HEK293T (cell line): ENCODE measurements at regions not wholly inside any gene's neighbourhood (a gene's known extent, or its start where the extent isn't known, plus 50 kb on each side); places are given as distances from the start of the nearest gene placed in this dataset.
A peak's percentile ranks its signal among the peaks of the same experiment; 100 is the strongest.

Experiments used
- CTCF ChIA-PET: fragments of 350-600 bp; formaldehyde crosslinking; extraction: SDS; loops from one replicate; lab custom pipeline; 2021; ENCODE audit warnings: antibody characterized with exemption, inconsistent platforms; lab: Yijun Ruan, JAX
- POLR2A ChIA-PET: fragments of 350-600 bp; formaldehyde crosslinking; extraction: SDS; loops from one replicate; lab custom pipeline; 2020; ENCODE audit warnings: antibody characterized with exemption, inconsistent platforms; lab: Yijun Ruan, JAX
- DNase-seq: peaks from one replicate; pipeline ENCODE4 v3.0.0; 2012; ENCODE audit warnings: mixed read lengths; ENCODE audit errors: extremely low spot score
- ARNT ChIP-seq: fragments of 450-650 bp; IDR thresholded peaks from 2 replicates; pipeline ENCODE4 v1.6.1; 2017; ENCODE audit warnings: mild to moderate bottlenecking
- BHLHE40 ChIP-seq: fragments of 450-650 bp; IDR thresholded peaks from 2 replicates; pipeline ENCODE4 v1.6.1; 2016; ENCODE audit warnings: mild to moderate bottlenecking, moderate library complexity, borderline replicate concordance
- CTBP1 ChIP-seq: fragments of 450-650 bp; IDR thresholded peaks from 2 replicates; pipeline ENCODE4 v1.6.1; 2016; ENCODE audit warnings: borderline replicate concordance
- ELF4 ChIP-seq: fragments of 450-650 bp; IDR thresholded peaks from 2 replicates; pipeline ENCODE4 v1.6.1; 2017; ENCODE audit warnings: antibody characterized with exemption
- FOXA1 ChIP-seq: fragments of 450-650 bp; IDR thresholded peaks from 2 replicates; pipeline ENCODE4 v1.6.1; 2016; ENCODE audit warnings: mild to moderate bottlenecking
- FOXK2 ChIP-seq: fragments of 450-650 bp; IDR thresholded peaks from 2 replicates; pipeline ENCODE4 v1.6.1; 2016; ENCODE audit warnings: mild to moderate bottlenecking
- FOXM1 ChIP-seq: fragments of 450-650 bp; IDR thresholded peaks from 2 replicates; pipeline ENCODE4 v1.6.1; 2017; ENCODE audit warnings: mild to moderate bottlenecking, borderline replicate concordance
- HDGF ChIP-seq: fragments of 450-650 bp; IDR thresholded peaks from 2 replicates; pipeline ENCODE4 v1.6.1; 2017; ENCODE audit warnings: antibody characterized with exemption, borderline replicate concordance
- L3MBTL2 ChIP-seq: fragments of 450-650 bp; conservative IDR thresholded peaks from 2 replicates; pipeline ENCODE4 v1.6.1; 2016; ENCODE audit warnings: mild to moderate bottlenecking
- LEF1 ChIP-seq: fragments of 450-650 bp; IDR thresholded peaks from 2 replicates; pipeline ENCODE4 v1.6.1; 2017; ENCODE audit warnings: mild to moderate bottlenecking, borderline replicate concordance
- NFRKB ChIP-seq: fragments of 450-650 bp; IDR thresholded peaks from 2 replicates; pipeline ENCODE4 v1.6.1; 2016; ENCODE audit warnings: mild to moderate bottlenecking, moderate library complexity
- SP1 ChIP-seq: fragments of 450-650 bp; IDR thresholded peaks from 2 replicates; pipeline ENCODE4 v1.6.1; 2017
- SUZ12 ChIP-seq: fragments of 450-650 bp; IDR thresholded peaks from 2 replicates; pipeline ENCODE4 v1.6.1; 2016; ENCODE audit warnings: mild to moderate bottlenecking
- TARDBP ChIP-seq: fragments of 450-650 bp; IDR thresholded peaks from 2 replicates; pipeline ENCODE4 v1.6.1; 2016
- ZNF384 ChIP-seq: fragments of 450-650 bp; IDR thresholded peaks from 2 replicates; pipeline ENCODE4 v1.6.1; 2016
- TF ChIP-seq, protein P1 (sequence below): fragments of 450-650 bp; IDR thresholded peaks from 2 replicates; pipeline ENCODE4 v1.6.1; 2016

GRCh38 chr3:36095238-36095637 is 285.1 kb upstream of the STAC start:
- ChIA-PET POLR2A (no interaction called here), CTCF (interaction anchor here (0.7 kb wide), 1 partner anchor 409 kb away, joined by 3 read pairs; no protein-coding TSS in a partner anchor)
- no peak for TF ChIP-seq ELF4
- no peak for TF ChIP-seq SP1
- TF ChIP-seq SUZ12: no peak
- TF ChIP-seq, protein P1, sequence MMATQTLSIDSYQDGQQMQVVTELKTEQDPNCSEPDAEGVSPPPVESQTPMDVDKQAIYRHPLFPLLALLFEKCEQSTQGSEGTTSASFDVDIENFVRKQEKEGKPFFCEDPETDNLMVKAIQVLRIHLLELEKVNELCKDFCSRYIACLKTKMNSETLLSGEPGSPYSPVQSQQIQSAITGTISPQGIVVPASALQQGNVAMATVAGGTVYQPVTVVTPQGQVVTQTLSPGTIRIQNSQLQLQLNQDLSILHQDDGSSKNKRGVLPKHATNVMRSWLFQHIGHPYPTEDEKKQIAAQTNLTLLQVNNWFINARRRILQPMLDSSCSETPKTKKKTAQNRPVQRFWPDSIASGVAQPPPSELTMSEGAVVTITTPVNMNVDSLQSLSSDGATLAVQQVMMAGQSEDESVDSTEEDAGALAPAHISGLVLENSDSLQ: no peak
- no peak for TF ChIP-seq TARDBP
- TF ChIP-seq ARNT: no peak
- TF ChIP-seq FOXK2: no peak
- no peak for TF ChIP-seq BHLHE40
- TF ChIP-seq NFRKB: no peak
- no peak for TF ChIP-seq FOXA1
- no peak for TF ChIP-seq LEF1
- no peak for DNase-seq

- ChIA-PET POLR2A (no interaction called here), CTCF (no interaction called here)
- TF ChIP-seq BHLHE40 (no peak), ARNT (no peak), LEF1 (no peak), TARDBP (no peak), FOXM1 (no peak), CTBP1 (no peak), FOXK2 (no peak), ZNF384 (no peak)
- TF ChIP-seq, protein P1: no peak
- DNase-seq: no peak
Observed at GRCh38 chr3:36097209-36097608, 283.1 kb upstream of the STAC start.

GRCh38 chr3:36114353-36114752 is 266.0 kb upstream of the STAC start:
- CTCF ChIA-PET: no interaction called here
- POLR2A ChIA-PET: no interaction called here
- no peak for DNase-seq
- no peak for TF ChIP-seq SUZ12
- TF ChIP-seq FOXK2: no peak
- no peak for TF ChIP-seq ZNF384
- no peak for TF ChIP-seq FOXA1
- TF ChIP-seq ARNT: no peak
- no peak for TF ChIP-seq CTBP1
- no peak for TF ChIP-seq ELF4
- no peak for TF ChIP-seq SP1
- no peak for TF ChIP-seq HDGF
- TF ChIP-seq NFRKB: no peak
- TF ChIP-seq, protein P1: no peak
- no peak for TF ChIP-seq LEF1
- no peak for TF ChIP-seq BHLHE40
- TF ChIP-seq L3MBTL2: no peak
- TF ChIP-seq FOXM1: no peak
- TF ChIP-seq TARDBP: no peak

DNA sequence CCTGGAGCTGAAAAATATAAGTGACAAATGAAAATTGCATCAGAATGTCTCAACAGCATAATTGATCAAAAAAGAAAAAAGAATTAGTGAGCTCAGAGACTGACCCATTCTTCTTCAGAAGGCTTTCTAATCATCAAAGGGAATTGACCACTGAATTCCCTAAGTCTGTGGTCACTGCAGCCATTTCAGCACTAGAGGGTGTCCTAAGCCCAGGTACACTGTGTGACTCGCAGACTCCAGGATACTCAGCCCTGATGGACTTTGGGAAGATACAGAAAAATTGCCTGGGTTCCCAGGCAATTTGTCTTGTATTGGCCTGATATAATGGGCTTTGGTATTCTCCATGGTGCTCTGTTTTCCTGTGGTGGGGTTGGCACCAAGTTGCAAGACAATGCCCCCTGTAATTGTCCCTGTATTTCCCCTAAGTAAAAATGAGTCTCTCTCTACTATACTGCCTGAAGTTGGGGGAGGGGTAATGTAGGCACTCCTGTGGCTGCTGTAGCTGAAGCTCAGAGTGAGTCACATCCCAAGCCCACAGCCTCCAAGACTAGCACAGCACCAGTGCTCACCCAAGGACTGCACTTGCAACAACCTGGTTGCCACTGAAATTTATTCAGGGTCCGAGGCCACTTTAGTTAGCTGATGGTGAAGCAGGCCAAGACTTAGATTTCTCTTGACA is 256.0 kb upstream of the STAC start:
- CTCF ChIA-PET: interaction anchor here (1.1 kb wide), 1 partner anchor 158 kb away, joined by 3 read pairs; no protein-coding TSS in a partner anchor

DNA sequence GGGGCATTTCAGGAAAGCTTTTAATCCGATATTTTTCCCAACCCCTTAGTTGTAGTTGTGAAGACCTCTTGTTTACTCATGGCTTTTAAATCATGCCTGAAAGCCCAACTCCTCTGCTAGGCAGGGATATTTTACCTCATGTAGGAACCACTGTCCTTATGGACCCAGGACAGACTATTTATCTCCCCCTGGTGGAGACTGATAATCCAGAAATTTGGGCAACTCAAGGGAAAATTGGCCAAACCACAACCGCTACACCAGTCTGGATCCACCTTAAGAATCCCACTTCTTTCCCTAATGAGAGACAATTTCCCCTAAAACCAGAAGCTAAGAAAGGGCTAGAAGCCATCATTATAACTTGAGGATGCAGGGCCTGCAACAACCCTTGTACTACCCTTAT is 248.1 kb upstream of the STAC start:
- DNase-seq: no peak
- ChIA-PET POLR2A (no interaction called here), CTCF (no interaction called here)
- no peak for TF ChIP-seq HDGF
- no peak for TF ChIP-seq SP1
- no peak for TF ChIP-seq FOXA1
- no peak for TF ChIP-seq ZNF384
- no peak for TF ChIP-seq TARDBP
- TF ChIP-seq, protein P1: no peak
- no peak for TF ChIP-seq ELF4
- TF ChIP-seq CTBP1: no peak
- TF ChIP-seq BHLHE40: no peak
- no peak for TF ChIP-seq NFRKB
- TF ChIP-seq LEF1: no peak
- TF ChIP-seq L3MBTL2: no peak
- TF ChIP-seq FOXK2: no peak

More for the DNA sequence above, 256.0 kb upstream of the STAC start:
- POLR2A ChIA-PET: no interaction called here
- no peak for TF ChIP-seq CTBP1
- no peak for TF ChIP-seq ARNT
- TF ChIP-seq NFRKB: no peak
- no peak for TF ChIP-seq LEF1
- TF ChIP-seq L3MBTL2: no peak
- TF ChIP-seq FOXK2: no peak
- TF ChIP-seq ELF4: no peak
- no peak for TF ChIP-seq ZNF384
- no peak for TF ChIP-seq TARDBP
- TF ChIP-seq SUZ12: no peak
- TF ChIP-seq BHLHE40: no peak
- TF ChIP-seq SP1: no peak
- no peak for TF ChIP-seq HDGF
- no peak for TF ChIP-seq FOXM1
- TF ChIP-seq, protein P1: no peak
- TF ChIP-seq FOXA1: no peak
- peak; percentile 22 for DNase-seq
